A673 (cell line): ENCODE measurements at regions not wholly inside any gene's neighbourhood (a gene's known extent, or its start where the extent isn't known, plus 50 kb on each side); places are given as distances from the start of the nearest gene placed in this dataset.

Source experiments
- EZH2 ChIP-seq: fragments of 200-600 bp; sonication (generic); IDR thresholded peaks from 2 replicates; pipeline ENCODE4 v1.6.1; 2017; ENCODE audit warnings: borderline replicate concordance, low read depth, mild to moderate bottlenecking, mixed read lengths, antibody characterized with exemption, low read length; ENCODE audit not compliant: poor library complexity, severe bottlenecking
- TF ChIP-seq, protein P1 (sequence below): fragments of 300-800, 200-600 bp; sonication (generic); conservative IDR thresholded peaks from 2 replicates; pipeline ENCODE4 v1.5.1; 2017; ENCODE audit warnings: low read depth, mild to moderate bottlenecking, antibody characterized with exemption, low read length, moderate library complexity, mixed read lengths

GRCh38 chr20:17875106-17875980, 93.3 kb downstream of the SNX5 start:
- TF ChIP-seq, protein P1, sequence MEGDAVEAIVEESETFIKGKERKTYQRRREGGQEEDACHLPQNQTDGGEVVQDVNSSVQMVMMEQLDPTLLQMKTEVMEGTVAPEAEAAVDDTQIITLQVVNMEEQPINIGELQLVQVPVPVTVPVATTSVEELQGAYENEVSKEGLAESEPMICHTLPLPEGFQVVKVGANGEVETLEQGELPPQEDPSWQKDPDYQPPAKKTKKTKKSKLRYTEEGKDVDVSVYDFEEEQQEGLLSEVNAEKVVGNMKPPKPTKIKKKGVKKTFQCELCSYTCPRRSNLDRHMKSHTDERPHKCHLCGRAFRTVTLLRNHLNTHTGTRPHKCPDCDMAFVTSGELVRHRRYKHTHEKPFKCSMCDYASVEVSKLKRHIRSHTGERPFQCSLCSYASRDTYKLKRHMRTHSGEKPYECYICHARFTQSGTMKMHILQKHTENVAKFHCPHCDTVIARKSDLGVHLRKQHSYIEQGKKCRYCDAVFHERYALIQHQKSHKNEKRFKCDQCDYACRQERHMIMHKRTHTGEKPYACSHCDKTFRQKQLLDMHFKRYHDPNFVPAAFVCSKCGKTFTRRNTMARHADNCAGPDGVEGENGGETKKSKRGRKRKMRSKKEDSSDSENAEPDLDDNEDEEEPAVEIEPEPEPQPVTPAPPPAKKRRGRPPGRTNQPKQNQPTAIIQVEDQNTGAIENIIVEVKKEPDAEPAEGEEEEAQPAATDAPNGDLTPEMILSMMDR = no peak
- TF ChIP-seq EZH2 = no peak
